MG63 (cell line): ENCODE measurements at regions not wholly inside any gene's neighbourhood (a gene's known extent, or its start where the extent isn't known, plus 50 kb on each side); places are given as distances from the start of the nearest gene placed in this dataset.
"Not testable (repeated sequence)": the region's sequence is repeated elsewhere in the genome, so short reads cannot be mapped to it uniquely, and the experiment has no call there.

Experiments used
- DNase-seq: peaks from one replicate; pipeline ENCODE4 v3.0.0-alpha.2; 2020
- H3K27me3 ChIP-seq: fragments of 250-450 bp; sonication (Bioruptor Pico); 2 replicates; pipeline ENCODE4 v1.5.1; 2020; ENCODE audit warnings: mild to moderate bottlenecking, moderate library complexity
- H3K36me3 ChIP-seq: fragments of 250-450 bp; sonication (Bioruptor Pico); 2 replicates; pipeline ENCODE4 v1.5.1; 2020; ENCODE audit warnings: mild to moderate bottlenecking, moderate library complexity
- H3K4me3 ChIP-seq: fragments of 250-450 bp; sonication (Bioruptor Pico); 2 replicates; pipeline ENCODE4 v1.5.1; 2020; ENCODE audit warnings: mild to moderate bottlenecking, moderate library complexity
- H3K9me3 ChIP-seq: fragments of 250-450 bp; sonication (Bioruptor Pico); 2 replicates; pipeline ENCODE4 v1.5.1; 2020; ENCODE audit warnings: mild to moderate bottlenecking, moderate library complexity

GRCh38 chr13:62388515-62388914 lies 972.9 kb upstream of the PCDH20 start:
- no peak for DNase-seq

GRCh38 chr13:62387647-62388046 lies 972.0 kb upstream of the PCDH20 start:
- Histone ChIP-seq H3K27me3 (no peaks in the 10 kb centered on the region), H3K36me3 (no peaks in the 10 kb centered on the region), H3K4me3 (no peak overlapping the region), H3K9me3 (no peaks in the 10 kb centered on the region)
- no peak for DNase-seq

More at GRCh38 chr13:62388515-62388914, 972.9 kb upstream of the PCDH20 start:
- Histone ChIP-seq H3K27me3 (no peaks in the 10 kb centered on the region), H3K4me3 (no peak overlapping the region), H3K36me3 (no peaks in the 10 kb centered on the region), H3K9me3 (no peaks in the 10 kb centered on the region)

GRCh38 chr13:62379241-62379640 lies 963.6 kb upstream of the PCDH20 start:
- DNase-seq, H3K9me3 ChIP-seq, H3K36me3 ChIP-seq, H3K4me3 ChIP-seq, H3K27me3 ChIP-seq: not testable (repeated sequence)

DNA sequence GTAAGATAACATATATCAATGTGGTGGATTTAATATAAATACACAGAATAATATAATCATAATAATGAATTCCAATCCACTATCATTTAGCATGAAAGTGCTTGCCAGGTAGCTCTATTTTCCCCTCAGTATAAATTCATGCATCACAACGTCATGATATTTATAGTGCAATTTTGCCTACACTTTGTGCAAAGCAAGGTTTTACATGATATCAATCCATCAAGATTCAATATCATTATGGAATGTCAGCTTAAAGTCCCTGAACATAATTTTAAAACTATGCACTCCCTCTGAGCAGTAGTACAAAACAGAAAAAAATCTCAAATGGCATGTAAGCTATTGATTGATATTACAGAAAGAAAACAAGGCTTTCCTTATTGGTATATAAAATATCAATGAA lies 962.2 kb upstream of the PCDH20 start:
- Histone ChIP-seq H3K36me3 (no peaks in the 10 kb centered on the region), H3K9me3 (no peaks in the 10 kb centered on the region), H3K27me3 (no peaks in the 10 kb centered on the region), H3K4me3 (no peak overlapping the region)
- DNase-seq, result no peak

- Histone ChIP-seq H3K36me3 (no peaks in the 10 kb centered on the region), H3K27me3 (no peaks in the 10 kb centered on the region), H3K9me3 (no peaks in the 10 kb centered on the region), H3K4me3 (no peak overlapping the region)
- DNase-seq, result no peak
These were observed 960.0 kb upstream of the PCDH20 start for GRCh38 chr13:62375653-62376052.

DNA sequence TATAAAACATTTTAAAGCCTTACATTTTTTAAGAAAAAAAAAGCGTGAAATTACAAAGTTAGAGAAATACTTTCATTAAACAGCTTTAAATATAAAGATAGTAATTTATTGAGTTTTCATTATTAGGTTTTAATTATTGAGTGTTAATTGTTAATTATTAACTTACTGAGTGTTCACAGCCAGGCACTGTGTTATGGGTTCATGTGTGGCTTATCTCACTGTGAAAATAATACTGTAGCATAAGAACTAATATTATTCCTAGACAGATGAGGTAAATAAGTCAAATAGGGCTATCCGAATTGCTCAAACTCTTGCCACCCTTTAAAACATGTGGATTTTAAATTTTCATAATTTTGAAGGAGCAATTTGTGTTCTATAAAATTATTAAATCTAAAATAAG lies 956.1 kb upstream of the PCDH20 start:
- no peak for DNase-seq
- H3K27me3 ChIP-seq, result no peaks in the 10 kb centered on the region
- no peaks in the 10 kb centered on the region for H3K36me3 ChIP-seq
- H3K9me3 ChIP-seq, result no peaks in the 10 kb centered on the region
- no peak overlapping the region for H3K4me3 ChIP-seq

DNA sequence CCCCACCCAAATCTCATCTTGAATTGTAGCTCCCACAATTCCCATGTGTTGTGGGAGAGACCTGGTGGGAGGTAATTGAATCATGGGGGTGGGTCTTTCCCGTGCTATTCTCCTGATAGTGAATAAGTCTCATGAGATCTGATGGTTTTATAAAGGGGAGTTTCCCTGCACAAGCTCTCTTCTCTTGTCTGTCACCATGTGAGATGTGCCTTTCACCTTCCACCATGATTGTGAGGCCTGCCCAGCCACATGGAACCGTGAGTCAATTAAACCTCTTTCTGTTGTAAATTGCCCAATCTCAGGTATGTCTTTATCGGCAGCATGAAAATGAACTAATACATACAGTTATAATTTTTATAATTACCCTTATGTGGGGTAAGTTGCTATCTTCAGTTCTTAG lies 952.3 kb upstream of the PCDH20 start:
- H3K4me3 ChIP-seq, DNase-seq, H3K9me3 ChIP-seq, H3K36me3 ChIP-seq, H3K27me3 ChIP-seq: not testable (repeated sequence)

GRCh38 chr13:62360609-62361008 lies 945.0 kb upstream of the PCDH20 start:
- H3K9me3 ChIP-seq, result no peaks in the 10 kb centered on the region
- no peaks in the 10 kb centered on the region for H3K36me3 ChIP-seq
- H3K4me3 ChIP-seq, result no peak overlapping the region
- no peak for DNase-seq
- no peaks in the 10 kb centered on the region; the same call in 1 of the 2 replicates for H3K27me3 ChIP-seq

DNA sequence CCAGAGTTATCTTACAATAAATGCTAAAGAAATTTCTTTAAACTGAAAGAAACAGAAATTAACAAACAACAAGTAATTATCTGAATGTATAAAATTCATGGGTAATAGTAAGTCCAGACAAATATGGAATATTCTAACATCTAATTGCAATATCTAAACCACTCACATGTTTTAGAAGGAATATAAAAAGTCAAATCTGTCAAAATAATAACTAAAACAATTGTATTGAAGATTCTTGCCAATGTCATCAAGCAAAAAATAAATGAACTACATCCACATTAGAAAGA lies 942.9 kb upstream of the PCDH20 start:
- no peak for DNase-seq
- Histone ChIP-seq H3K9me3 (no peaks in the 10 kb centered on the region), H3K4me3 (no peak overlapping the region), H3K27me3 (no peaks in the 10 kb centered on the region; the same call in 1 of the 2 replicates), H3K36me3 (no peaks in the 10 kb centered on the region)

- Histone ChIP-seq H3K9me3 (no peaks in the 10 kb centered on the region), H3K36me3 (no peaks in the 10 kb centered on the region), H3K4me3 (no peak overlapping the region), H3K27me3 (no peaks in the 10 kb centered on the region)
- DNase-seq, result peak; percentile 23
These were observed 942.4 kb upstream of the PCDH20 start for GRCh38 chr13:62357887-62358645.

DNA sequence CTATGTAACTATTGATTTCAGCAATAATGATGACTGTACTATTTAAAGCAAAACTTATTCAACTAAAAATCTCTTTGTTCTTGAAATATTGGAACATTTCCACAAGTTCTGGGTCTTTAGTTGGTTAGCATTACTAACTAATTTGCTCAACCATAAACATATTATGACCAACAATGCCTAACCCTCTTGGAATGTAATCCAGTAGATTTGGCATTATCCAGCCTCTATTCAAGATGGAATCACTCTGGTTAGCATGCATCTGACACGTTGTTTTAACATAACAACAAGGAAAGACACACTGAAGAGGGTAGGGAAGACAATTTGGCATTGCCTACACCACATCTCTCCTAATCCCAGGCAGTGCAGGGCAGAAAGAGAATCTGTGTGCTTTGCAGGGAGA lies 941.3 kb upstream of the PCDH20 start:
- no peaks in the 10 kb centered on the region for H3K9me3 ChIP-seq
- no peak for DNase-seq

GRCh38 chr13:62337109-62337880 lies 921.6 kb upstream of the PCDH20 start:
- Histone ChIP-seq H3K4me3 (no peak overlapping the region), H3K9me3 (no peaks in the 10 kb centered on the region), H3K36me3 (no peaks in the 10 kb centered on the region), H3K27me3 (no peaks in the 10 kb centered on the region)
- DNase-seq, result no peak

More for the DNA sequence above, 941.3 kb upstream of the PCDH20 start:
- Histone ChIP-seq H3K27me3 (no peaks in the 10 kb centered on the region), H3K36me3 (no peaks in the 10 kb centered on the region), H3K4me3 (no peak overlapping the region)

GRCh38 chr13:62336507-62336906 lies 920.9 kb upstream of the PCDH20 start:
- no peak for DNase-seq
- Histone ChIP-seq H3K4me3 (no peak overlapping the region), H3K27me3 (no peaks in the 10 kb centered on the region), H3K36me3 (no peaks in the 10 kb centered on the region), H3K9me3 (no peaks in the 10 kb centered on the region)

GRCh38 chr13:62333466-62333865 lies 917.8 kb upstream of the PCDH20 start:
- Histone ChIP-seq H3K9me3 (no peaks in the 10 kb centered on the region), H3K27me3 (no peaks in the 10 kb centered on the region), H3K36me3 (no peaks in the 10 kb centered on the region), H3K4me3 (no peak overlapping the region)
- no peak for DNase-seq

DNA sequence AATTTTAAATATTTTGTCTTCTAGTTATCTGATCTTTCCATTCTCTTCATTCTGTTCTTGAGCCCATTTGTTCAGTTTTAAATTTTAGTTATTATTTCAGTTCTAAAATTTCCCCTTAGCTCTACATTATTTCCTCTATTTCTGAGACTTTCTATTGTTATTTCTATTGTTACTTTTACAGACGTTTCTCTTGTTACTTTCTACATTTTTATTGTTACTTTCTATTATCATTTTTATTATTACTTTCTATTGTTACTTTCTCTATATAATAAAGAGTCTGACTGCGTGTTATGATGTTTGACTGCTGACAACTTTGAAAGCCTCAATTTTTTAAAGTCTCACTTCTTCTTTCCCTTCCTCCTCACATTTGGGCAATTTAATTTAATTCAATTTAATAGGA lies 915.7 kb upstream of the PCDH20 start:
- DNase-seq, result no peak
- Histone ChIP-seq H3K9me3 (no peaks in the 10 kb centered on the region; the same call in 1 of the 2 replicates), H3K4me3 (no peak overlapping the region), H3K36me3 (no peaks in the 10 kb centered on the region), H3K27me3 (no peaks in the 10 kb centered on the region)

- no peaks in the 10 kb centered on the region for H3K27me3 ChIP-seq
- H3K4me3 ChIP-seq, result no peak overlapping the region
- DNase-seq, result no peak
- H3K36me3 ChIP-seq, result no peaks in the 10 kb centered on the region
- no peaks in the 10 kb centered on the region; the same call in 1 of the 2 replicates for H3K9me3 ChIP-seq
These were observed 911.7 kb upstream of the PCDH20 start for GRCh38 chr13:62327367-62327766.

DNA sequence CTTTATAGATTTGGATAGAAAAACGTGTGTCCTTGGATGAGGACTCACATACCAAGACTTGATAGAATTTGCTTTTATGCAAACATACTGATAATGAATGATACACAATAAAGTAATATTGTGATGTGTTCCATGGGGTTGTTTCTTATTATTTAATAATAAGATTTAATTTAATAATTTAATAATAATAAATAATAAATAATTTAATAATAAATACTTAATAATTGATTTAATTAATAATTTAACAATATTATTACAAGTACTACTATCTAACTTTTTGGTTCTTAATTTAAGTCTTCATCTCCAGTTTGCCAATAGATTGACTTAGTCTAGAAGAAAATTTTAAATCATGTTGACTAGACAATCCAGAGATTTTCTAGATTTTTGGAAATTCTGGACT lies 909.2 kb upstream of the PCDH20 start:
- DNase-seq, result no peak

GRCh38 chr13:62321895-62322294 lies 906.2 kb upstream of the PCDH20 start:
- Histone ChIP-seq H3K27me3 (no peaks in the 10 kb centered on the region), H3K4me3 (no peak overlapping the region), H3K9me3 (no peaks in the 10 kb centered on the region), H3K36me3 (no peaks in the 10 kb centered on the region)
- DNase-seq, result no peak

More for the DNA sequence above, 909.2 kb upstream of the PCDH20 start:
- Histone ChIP-seq H3K27me3 (no peaks in the 10 kb centered on the region), H3K9me3 (no peaks in the 10 kb centered on the region; the same call in 1 of the 2 replicates), H3K4me3 (no peak overlapping the region), H3K36me3 (no peaks in the 10 kb centered on the region)
